HEK293T (cell line): ENCODE measurements at regions not wholly inside any gene's neighbourhood (a gene's known extent, or its start where the extent isn't known, plus 50 kb on each side); places are given as distances from the start of the nearest gene placed in this dataset.
"Not testable (repeated sequence)": the region's sequence is repeated elsewhere in the genome, so short reads cannot be mapped to it uniquely, and the experiment has no call there.

Experiments used
- CTCF ChIA-PET: fragments of 350-600 bp; formaldehyde crosslinking; extraction: SDS; loops from one replicate; lab custom pipeline; 2021; ENCODE audit warnings: antibody characterized with exemption, inconsistent platforms; lab: Yijun Ruan, JAX
- POLR2A ChIA-PET: fragments of 350-600 bp; formaldehyde crosslinking; extraction: SDS; loops from one replicate; lab custom pipeline; 2020; ENCODE audit warnings: antibody characterized with exemption, inconsistent platforms; lab: Yijun Ruan, JAX
- DNase-seq: peaks from one replicate; pipeline ENCODE4 v3.0.0; 2012; ENCODE audit warnings: mixed read lengths; ENCODE audit errors: extremely low spot score
- ARNT ChIP-seq: fragments of 450-650 bp; IDR thresholded peaks from 2 replicates; pipeline ENCODE4 v1.6.1; 2017; ENCODE audit warnings: mild to moderate bottlenecking
- BHLHE40 ChIP-seq: fragments of 450-650 bp; IDR thresholded peaks from 2 replicates; pipeline ENCODE4 v1.6.1; 2016; ENCODE audit warnings: mild to moderate bottlenecking, moderate library complexity, borderline replicate concordance
- CTBP1 ChIP-seq: fragments of 450-650 bp; IDR thresholded peaks from 2 replicates; pipeline ENCODE4 v1.6.1; 2016; ENCODE audit warnings: borderline replicate concordance
- ELF4 ChIP-seq: fragments of 450-650 bp; IDR thresholded peaks from 2 replicates; pipeline ENCODE4 v1.6.1; 2017; ENCODE audit warnings: antibody characterized with exemption
- FOXA1 ChIP-seq: fragments of 450-650 bp; IDR thresholded peaks from 2 replicates; pipeline ENCODE4 v1.6.1; 2016; ENCODE audit warnings: mild to moderate bottlenecking
- FOXK2 ChIP-seq: fragments of 450-650 bp; IDR thresholded peaks from 2 replicates; pipeline ENCODE4 v1.6.1; 2016; ENCODE audit warnings: mild to moderate bottlenecking
- FOXM1 ChIP-seq: fragments of 450-650 bp; IDR thresholded peaks from 2 replicates; pipeline ENCODE4 v1.6.1; 2017; ENCODE audit warnings: mild to moderate bottlenecking, borderline replicate concordance
- HDGF ChIP-seq: fragments of 450-650 bp; IDR thresholded peaks from 2 replicates; pipeline ENCODE4 v1.6.1; 2017; ENCODE audit warnings: antibody characterized with exemption, borderline replicate concordance
- L3MBTL2 ChIP-seq: fragments of 450-650 bp; conservative IDR thresholded peaks from 2 replicates; pipeline ENCODE4 v1.6.1; 2016; ENCODE audit warnings: mild to moderate bottlenecking
- LEF1 ChIP-seq: fragments of 450-650 bp; IDR thresholded peaks from 2 replicates; pipeline ENCODE4 v1.6.1; 2017; ENCODE audit warnings: mild to moderate bottlenecking, borderline replicate concordance
- NFRKB ChIP-seq: fragments of 450-650 bp; IDR thresholded peaks from 2 replicates; pipeline ENCODE4 v1.6.1; 2016; ENCODE audit warnings: mild to moderate bottlenecking, moderate library complexity
- SP1 ChIP-seq: fragments of 450-650 bp; IDR thresholded peaks from 2 replicates; pipeline ENCODE4 v1.6.1; 2017
- SUZ12 ChIP-seq: fragments of 450-650 bp; IDR thresholded peaks from 2 replicates; pipeline ENCODE4 v1.6.1; 2016; ENCODE audit warnings: mild to moderate bottlenecking
- TARDBP ChIP-seq: fragments of 450-650 bp; IDR thresholded peaks from 2 replicates; pipeline ENCODE4 v1.6.1; 2016
- ZNF384 ChIP-seq: fragments of 450-650 bp; IDR thresholded peaks from 2 replicates; pipeline ENCODE4 v1.6.1; 2016
- TF ChIP-seq, protein P1 (sequence below): fragments of 450-650 bp; IDR thresholded peaks from 2 replicates; pipeline ENCODE4 v1.6.1; 2016

DNA sequence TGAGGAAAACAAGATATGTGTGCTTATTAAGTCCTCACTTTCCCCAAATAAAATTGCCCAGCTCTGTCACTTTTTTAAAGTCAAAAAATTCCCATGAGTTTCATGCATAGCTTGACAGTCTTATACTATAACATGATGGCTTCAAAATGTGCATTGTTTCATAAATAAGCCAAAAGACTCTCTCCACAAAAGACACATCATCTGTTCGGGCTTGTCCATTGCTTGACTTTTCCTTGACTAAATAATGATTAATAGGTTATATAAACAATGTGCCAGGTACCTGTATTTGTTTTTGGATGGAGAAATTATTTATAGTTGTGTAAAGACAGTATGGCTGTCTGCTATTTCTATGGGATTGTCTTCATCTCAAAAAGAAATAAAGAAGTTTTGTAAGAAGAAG, 329.2 kb upstream of the KLF3 start:
- ChIA-PET CTCF (no interaction called here), POLR2A (no interaction called here)
- no peak for TF ChIP-seq FOXK2
- DNase-seq = no peak

DNA sequence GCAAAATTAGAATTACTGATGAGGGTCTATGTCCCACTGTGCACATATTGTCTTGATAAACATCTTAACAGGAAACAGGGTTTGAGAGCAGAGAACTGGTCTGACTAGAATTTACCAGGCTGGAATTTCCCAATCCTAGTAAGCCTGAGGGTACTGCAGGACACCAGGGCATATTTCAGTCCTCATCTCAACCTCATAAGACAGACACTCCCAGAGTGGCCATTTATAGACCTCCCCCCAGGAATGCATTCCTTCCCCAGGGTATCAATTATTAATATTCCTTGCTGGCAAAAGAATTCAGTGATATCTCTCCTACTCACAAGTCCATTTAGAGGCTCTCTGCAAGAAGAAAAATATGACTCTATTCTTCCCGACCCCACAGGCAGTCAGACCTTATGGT, 325.1 kb upstream of the KLF3 start:
- DNase-seq, POLR2A ChIA-PET, CTCF ChIA-PET: not testable (repeated sequence)

DNA sequence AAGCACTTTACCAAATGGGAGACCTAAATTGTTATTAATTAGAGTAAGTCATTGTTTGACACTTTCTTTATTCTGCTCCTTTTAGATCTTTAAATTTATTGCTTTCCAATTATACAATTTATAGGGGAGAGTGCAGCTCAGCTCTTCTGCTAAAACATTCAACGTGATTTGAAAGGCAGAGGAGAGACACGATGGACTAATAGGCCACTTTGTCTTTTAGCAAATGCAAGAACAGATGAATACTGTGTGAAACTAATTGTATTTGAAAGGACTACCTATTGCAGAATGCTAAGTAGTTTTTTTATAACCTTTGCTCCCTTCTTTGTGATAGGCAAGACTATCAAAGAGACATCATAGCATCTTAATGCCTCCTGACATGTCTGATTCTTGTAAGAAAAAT, 320.4 kb upstream of the KLF3 start:
- no peak for DNase-seq
- TF ChIP-seq NFRKB (no peak), SP1 (no peak), BHLHE40 (no peak), SUZ12 (no peak), FOXM1 (no peak), ELF4 (no peak), ZNF384 (no peak), TARDBP (no peak), LEF1 (no peak), L3MBTL2 (no peak)
- TF ChIP-seq, protein P1, sequence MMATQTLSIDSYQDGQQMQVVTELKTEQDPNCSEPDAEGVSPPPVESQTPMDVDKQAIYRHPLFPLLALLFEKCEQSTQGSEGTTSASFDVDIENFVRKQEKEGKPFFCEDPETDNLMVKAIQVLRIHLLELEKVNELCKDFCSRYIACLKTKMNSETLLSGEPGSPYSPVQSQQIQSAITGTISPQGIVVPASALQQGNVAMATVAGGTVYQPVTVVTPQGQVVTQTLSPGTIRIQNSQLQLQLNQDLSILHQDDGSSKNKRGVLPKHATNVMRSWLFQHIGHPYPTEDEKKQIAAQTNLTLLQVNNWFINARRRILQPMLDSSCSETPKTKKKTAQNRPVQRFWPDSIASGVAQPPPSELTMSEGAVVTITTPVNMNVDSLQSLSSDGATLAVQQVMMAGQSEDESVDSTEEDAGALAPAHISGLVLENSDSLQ = no peak
- CTCF ChIA-PET = no interaction called here
- POLR2A ChIA-PET = no interaction called here

DNA sequence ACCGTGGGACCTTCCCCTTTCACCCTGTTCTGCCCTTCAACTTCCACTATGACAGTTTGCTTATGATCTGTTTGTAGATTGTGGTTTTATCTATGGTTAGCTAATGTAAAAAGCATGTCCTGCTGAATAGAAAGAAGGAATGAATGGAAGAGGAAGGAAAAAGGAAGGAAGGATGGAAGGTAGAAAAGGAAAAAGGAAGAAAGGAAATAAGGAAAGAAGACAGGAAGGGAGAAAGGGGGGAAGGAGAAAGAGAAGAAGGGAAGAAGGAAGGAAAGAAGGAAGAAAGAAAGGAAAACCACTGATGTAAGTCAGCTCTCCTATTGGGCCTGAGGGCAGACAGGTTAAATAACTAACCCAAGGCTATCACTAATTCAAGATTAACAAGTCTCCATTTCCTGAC, 319.1 kb upstream of the KLF3 start:
- DNase-seq = no peak
- POLR2A ChIA-PET = no interaction called here
- TF ChIP-seq FOXM1 (no peak), SUZ12 (no peak), L3MBTL2 (no peak), ZNF384 (no peak), TARDBP (no peak), HDGF (no peak), NFRKB (no peak), FOXK2 (no peak), ELF4 (no peak), BHLHE40 (no peak), ARNT (no peak), SP1 (no peak), FOXA1 (no peak), CTBP1 (no peak)
- TF ChIP-seq, protein P1 = no peak
- CTCF ChIA-PET = no interaction called here

DNA sequence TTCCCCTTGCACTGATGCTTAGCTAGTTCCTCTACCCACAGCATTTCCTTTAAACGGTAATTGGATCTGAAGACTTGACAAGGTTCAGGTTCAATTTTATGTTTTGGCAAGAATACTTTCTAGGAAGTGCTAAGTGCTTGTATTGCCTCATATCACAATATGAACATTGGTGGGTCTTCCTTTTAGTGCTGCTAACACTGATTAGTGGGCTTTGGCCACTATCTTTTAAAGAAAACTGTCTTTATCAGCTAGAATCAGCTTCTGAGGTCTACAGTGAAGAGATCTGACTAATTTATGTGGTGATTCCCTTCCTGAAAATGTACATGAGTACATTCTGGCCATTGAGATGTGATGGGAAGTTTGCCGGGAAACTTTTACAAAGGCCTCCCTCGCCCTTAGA, 316.7 kb upstream of the KLF3 start:
- DNase-seq = no peak
- CTCF ChIA-PET = no interaction called here
- POLR2A ChIA-PET = no interaction called here
- no peak for TF ChIP-seq ELF4
- no peak for TF ChIP-seq SP1
- no peak for TF ChIP-seq TARDBP
- no peak for TF ChIP-seq FOXK2
- TF ChIP-seq SUZ12 = no peak
- TF ChIP-seq, protein P1 = no peak
- no peak for TF ChIP-seq FOXM1
- no peak for TF ChIP-seq ARNT

DNA sequence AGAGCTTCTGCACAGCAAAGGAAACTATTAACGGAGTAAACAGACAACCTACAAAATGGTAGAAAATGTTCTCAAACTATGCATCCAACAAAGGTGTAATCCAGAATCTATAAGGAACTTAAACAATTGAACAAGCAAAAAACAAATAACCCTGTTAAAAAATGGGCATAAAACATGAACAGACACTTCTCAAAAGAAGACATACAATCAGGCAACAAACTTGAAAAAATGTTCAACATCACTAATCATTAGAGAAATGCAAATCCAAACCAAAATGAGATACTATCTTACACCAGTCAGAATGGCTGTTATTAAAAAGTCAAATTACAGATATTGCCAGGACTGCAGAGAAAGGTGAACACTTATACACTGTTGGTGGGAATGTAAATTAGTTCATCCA, 309.6 kb upstream of the KLF3 start:
- TF ChIP-seq CTBP1 (no peak), L3MBTL2 (no peak), ELF4 (no peak), HDGF (no peak), BHLHE40 (no peak), NFRKB (no peak), TARDBP (no peak), FOXK2 (no peak), LEF1 (no peak)
- ChIA-PET CTCF (interaction anchor here (0.6 kb wide), 1 partner anchor 450 kb away, joined by 3 read pairs; the partner anchor contains the start of gene TLR1), POLR2A (no interaction called here)
- DNase-seq = no peak

DNA sequence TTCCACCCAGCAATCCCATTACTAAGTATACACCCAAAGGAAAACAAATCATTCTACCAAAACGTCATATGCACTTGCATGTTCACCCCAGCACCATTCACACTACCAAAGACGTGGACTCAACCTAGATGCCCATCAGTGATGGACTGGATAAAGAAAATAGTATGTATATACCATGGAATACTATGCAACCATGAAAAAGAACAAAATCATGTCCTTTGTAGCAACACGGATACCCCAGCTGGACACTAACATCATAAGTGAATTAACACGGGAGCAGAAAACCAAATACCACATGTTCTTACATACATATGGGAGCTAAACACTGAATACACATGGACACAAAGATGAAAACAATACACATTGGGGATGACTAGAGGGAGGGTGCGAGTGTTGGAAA, 309.1 kb upstream of the KLF3 start:
- DNase-seq = no peak
- ChIA-PET POLR2A (no interaction called here), CTCF (interaction anchor here (0.6 kb wide), 1 partner anchor 450 kb away, joined by 3 read pairs; the partner anchor contains the start of gene TLR1)
- TF ChIP-seq, protein P1 = no peak
- TF ChIP-seq SUZ12 (no peak), HDGF (no peak), CTBP1 (no peak), ARNT (no peak), FOXA1 (no peak), L3MBTL2 (no peak), FOXK2 (no peak), FOXM1 (no peak), SP1 (no peak)
